ENCODE measurements at regions not wholly inside any gene's neighbourhood (a gene's known extent, or its start where the extent isn't known, plus 50 kb on each side); places are given as distances from the start of the nearest gene placed in this dataset.

DNA sequence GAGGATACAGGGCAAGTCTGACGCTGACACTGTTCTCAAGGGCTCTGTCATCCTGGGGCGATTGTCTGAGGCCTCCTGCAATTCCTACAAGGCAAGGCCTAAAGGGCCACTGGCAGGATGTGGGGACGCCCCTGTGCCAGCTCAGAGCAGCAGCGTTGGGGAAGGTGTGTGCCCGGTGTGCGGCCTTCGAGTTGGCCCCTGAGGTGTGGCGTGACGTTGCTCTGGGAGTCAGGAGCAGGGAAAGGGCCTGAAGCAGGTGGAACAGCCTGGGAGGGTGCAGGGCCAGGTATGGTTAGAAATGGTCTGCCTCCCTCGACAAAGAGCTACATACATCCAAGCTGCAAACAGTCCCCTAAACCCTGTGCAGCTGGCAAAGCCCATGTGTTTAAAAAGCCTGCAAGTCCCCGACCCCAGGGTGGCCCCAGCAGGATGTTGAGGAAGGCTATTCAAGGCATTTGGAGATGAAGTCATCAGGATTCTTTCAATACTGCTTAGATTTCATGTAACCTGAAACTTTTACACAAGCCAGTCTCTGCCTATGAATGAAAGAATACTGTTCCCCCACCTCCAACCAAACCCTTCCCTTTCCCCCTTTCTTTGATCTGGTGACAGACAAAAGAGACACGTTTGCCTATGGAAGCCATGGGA lies 142.5 kb upstream of the TNS3 start:
- no peak for DNase-seq

DNA sequence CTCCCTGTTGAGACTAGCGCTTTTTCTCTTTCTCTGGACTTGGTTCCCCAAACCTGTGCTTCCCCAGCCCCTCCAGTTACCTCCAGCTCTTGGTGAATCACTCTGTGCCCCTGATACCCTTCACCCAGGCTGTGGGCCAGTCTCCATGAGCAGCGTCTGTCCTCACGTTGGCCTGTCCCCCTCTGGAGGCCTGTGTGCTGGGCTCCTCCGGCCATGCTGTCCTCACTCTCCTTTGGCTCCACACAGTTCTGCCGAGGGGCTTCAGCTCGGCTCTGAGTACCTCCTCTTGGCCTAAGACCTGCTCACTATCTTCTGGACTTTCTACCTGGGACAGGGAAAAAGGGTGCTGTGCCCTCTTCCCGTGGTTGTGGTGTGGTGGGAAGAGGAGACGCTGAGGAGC lies 140.2 kb upstream of the TNS3 start:
- DNase-seq = no peak

DNA sequence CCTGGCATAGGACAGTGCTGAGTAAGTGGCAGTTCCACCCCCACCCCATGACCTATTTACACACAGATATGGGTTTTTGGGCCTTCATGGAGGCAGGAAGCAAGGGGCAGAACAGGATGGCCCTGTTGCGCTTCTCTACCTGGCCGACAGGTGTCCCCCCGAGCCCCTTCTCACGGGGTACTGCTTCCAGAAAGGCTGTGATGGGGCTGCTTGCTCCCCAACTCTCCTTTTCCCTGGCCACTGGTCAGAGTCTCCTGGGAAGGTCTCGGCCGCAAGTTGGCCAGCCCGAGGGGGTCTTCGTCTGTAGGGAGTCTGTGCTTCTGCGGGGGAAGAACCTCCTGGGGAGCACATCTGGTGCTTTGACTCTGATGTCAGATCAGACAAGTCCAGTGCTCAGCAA lies 139.8 kb upstream of the TNS3 start:
- DNase-seq = no peak

DNA sequence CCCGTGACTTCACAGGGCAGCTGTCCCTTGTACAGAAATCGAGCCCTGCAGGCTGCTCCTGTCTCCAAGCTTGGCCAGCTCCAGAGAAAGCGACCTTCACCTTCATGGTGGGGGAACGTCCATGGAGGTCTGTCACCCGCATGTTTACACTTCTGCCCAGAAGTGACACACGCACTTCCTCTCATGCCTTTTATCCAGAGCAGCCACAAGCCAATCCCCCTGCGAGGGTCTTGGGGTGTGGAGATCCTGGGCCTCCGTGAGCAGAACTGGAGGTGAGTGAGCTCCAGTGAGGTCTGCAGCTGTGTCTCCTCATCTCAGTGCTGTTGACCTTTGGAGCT lies 139.0 kb upstream of the TNS3 start:
- no peak for DNase-seq

DNA sequence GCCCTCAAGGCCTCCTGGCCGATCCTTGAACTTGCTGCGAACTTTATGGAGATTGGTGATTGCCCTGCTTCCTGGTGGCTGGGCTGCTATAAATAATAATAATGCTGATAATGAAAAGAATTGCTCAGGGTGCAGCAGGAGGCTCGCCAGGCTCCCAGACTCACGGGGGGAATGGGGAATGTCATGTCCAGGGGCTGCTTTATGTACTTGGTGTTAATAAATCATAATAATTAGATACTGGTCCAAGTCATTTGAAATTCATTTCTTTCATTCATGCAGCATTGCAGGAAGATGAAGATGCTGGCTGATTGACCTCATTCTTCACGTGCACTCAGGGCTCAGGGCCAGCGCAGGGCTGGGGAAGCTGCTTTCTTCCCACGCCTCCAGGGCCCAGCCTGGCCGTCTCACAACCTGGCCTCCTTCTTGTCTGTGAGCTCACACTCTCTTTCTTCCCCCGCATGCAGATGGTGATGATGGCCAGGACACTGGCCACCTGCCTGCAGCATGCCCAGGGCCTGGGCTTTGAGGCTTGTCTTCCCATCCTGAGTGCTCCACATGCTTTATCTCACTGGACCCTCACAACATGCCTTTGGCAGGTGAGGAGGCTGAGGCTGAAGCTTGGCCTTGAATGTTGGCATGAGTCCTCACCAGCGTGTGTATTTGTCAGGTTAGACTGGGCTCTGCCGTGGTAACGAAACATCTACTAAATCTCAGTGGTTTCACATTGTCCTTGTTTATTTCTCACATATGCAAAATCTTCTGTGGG lies 138.4 kb upstream of the TNS3 start:
- DNase-seq = no peak

DNA sequence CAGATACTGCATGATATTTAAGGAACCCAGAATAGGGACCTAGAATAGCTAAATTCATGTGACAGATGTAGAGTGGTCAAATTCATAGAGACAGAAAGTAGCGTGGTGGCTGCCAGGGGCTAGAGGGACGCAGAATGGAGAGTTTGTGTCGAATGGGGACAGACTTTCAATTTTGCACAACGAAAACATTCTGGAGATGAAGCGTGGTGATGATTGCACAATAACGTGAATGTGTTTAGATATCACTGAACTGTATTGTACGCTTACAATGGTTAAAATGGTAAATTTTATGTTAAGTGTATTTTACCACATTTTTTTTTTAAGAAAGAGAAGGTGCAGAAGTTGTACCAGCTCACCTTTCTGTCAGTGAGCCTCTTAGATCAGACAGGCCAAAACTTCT lies 137.8 kb upstream of the TNS3 start:
- no peak for DNase-seq

DNA sequence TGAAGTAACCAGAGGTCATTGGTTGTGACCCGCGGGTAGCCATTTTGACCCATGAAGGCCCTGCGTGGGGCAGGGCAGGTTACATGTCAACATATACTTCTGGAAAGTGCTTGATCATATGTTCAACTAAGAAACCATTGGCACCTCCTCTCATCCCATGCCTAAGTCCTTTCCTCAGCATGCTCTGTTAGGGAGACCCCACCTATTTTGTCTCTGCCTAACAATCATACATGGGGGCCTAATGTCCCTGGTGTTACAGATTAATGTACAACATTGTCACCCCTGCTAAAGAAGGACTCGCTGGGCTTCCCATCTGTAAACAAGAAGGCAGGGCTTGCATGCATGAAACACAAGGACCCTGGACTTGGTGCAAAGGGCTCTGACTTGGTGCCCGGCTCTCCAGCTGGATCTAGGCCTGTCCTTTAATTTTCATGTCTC lies 133.7 kb upstream of the TNS3 start:
- no peak for DNase-seq

DNA sequence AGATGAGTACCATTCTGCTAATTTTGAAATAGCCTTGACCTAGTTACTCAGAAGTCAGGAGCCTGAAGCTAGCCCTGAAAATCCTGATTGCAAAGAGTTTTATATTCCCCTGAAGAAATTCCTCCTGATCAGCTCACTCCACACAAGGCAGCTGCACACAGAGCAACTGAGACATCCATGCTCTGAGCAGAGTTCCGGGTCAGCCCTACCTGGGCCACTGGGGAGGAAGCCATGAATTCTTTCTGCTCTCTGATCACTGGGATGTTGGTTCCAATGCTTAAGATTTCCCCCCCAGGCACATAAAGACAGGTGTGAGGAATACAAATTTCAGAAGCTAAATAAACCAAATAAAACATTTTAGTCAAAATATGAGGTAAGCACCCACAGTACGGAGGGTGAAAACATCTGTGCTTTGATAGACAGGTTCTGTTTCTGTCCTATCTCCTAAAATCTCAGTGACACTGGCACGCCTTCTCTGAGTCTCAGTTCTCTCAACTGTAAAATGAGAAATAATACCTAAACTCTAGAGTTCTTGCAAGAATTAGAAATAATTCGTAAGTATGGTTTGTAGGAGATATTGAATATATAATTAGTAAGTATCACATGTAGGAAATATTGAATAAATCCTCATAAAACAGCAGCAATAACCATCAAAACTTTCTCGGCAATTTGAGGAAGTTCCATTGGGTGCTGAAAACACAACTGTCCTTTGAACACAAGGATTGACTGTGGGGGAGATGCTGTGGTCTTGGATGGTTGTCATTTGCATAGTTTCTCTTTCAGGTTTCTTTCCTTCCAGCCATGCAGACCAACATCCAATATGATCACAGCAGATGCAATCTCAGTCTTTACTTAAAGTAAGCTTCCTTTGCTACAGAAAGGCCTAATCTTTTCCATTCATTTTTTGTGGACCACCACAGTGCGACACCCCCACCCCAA lies 133.0 kb upstream of the TNS3 start:
- no peak for DNase-seq

DNA sequence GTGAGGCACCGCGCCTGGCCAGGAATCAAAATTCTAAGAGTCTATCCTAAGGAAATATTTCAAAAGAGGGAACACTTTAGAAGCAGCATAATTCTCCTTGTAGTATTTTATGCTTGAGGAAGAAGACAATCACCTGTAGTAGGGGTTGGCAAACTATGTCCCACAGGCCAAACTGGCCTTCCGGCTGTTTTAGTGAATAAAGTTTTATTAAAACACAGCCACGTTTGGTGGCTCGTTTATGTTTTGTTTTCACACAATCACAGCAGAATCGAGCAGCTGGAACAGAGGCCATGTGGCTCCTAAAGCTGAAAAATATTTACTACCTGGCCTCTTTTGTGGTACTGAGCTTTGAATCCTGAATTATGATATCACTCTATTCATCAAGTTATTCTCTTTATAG lies 131.7 kb upstream of the TNS3 start:
- no peak for DNase-seq

DNA sequence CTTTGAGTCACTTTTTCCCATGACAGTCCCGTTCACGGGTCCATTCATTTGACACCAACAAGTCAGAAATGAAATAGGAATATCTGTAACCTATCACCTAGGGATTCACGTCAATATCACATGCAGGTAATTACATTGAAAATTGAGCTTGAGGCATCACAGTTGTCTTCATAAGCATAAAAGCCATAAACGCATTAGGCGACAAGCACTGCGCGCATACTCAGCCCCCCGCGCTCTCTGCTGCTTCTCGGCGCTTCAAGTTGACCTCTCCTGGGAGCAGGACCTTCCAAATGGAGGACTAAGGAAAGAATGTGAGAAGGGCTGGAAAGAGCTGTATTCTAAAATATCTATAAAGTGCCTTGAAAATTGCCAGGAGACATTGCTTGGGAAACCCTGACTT lies 130.5 kb upstream of the TNS3 start:
- no peak for DNase-seq

DNA sequence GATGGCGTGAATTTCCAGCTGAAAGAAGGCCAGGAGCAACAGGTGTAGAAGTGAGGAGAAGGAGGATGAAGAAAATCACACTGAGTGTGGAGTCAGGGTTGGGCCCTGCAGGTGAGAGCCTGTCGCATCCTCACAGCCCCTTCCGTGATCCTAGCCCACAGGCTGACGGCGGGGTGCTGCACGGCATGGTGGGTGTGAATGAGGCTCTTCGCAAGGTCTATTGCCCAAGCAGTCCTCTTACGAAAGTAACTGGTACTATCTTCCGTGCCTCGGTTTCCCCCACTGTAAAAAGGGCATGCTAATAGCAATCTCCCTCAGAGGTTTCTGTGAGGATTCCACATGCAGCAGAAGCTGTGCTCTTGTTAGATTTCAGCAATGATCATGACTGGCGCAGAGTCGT lies 129.9 kb upstream of the TNS3 start:
- no peak for DNase-seq

DNA sequence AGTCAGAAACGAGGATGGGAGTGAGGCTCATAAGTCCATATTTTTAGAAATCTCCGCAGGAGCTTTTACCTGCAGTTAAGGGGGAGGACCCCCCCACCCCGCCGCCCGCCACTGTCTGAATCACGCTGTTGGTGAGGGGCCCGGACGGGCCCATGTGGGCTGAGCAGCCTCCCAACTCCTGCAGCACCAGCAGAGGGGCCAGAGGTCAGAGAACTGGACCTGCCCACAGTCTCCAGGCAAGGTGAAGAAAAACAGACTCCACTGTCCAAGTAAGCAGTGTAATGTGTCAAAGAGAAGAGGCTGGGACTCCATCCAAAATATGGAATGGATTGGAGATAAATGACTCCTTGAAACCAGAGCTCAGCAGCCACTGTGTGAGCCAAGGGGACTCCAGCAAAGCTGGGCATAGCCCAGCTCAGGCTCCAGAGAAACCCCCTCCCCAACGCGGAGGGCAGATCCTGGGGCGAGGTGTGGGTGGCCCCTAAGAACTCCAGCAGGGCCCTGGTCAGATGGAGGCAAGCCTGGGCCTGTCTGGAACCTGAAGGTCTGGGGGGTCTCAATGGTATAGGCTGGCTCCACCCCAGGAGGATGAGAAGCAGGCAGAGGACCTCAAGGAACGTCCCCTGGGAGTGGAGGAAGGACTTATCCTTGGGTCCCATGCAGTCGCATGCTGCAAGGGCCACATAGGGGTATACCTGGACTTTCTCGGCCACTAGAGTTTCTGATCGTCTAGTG lies 128.5 kb upstream of the TNS3 start:
- DNase-seq = no peak

DNA sequence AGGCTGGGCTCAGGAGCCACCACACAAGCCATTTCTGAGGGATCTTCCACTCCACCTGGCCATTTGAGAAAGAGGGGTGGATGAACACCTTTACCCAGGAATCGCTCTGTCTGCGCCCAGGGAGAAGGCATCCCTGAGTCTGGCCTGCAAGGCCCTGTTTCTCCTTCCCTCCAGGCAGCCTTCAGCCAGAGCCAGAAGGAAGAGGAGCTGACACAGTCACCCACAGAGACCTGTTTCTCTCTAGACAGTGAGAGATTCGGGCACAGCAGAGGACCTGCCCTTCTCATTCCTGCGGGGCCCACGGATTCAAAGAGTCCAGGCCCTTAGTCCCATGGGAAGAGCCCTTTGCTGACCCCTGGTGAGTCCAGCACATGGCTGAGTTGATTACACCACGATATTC lies 127.5 kb upstream of the TNS3 start:
- DNase-seq = no peak

DNA sequence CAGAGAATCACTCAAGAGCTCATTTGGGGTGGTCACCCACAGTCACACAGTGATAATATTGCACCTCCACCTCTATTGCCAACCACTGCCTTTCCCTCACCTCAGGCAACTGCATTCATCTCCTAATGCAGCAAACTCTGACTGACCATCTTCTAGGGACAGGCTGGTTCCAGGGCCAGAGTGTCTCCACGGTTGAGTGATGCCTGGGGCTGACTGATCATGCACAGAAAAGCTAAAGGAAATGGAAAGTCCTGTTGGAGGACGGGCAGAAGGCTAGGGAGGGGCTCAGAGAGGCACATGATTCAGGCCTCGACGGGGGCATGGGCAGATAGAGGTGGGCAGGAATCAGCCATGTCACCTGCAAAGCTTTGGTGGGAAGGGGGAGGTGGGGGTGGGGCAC lies 127.1 kb upstream of the TNS3 start:
- no peak for DNase-seq

DNA sequence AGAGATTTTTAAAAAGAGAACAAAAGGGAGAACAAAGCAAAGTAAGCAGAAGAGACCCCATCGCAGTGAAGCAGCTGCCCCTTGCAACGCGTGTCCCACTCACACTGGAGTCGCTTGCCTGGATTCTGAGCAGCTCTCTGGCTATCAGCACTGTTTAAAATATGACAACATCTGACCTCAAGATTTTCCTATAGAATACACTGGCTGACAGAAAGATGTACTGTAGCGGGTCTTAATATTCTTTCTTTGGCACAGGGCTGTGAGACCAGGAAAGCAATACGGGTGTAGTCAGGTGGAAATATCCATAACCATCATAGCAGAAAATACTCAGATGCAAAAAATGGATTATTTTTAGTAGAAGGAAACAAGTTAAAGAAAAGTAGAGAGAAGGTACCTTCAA lies 125.7 kb upstream of the TNS3 start:
- DNase-seq = no peak

DNA sequence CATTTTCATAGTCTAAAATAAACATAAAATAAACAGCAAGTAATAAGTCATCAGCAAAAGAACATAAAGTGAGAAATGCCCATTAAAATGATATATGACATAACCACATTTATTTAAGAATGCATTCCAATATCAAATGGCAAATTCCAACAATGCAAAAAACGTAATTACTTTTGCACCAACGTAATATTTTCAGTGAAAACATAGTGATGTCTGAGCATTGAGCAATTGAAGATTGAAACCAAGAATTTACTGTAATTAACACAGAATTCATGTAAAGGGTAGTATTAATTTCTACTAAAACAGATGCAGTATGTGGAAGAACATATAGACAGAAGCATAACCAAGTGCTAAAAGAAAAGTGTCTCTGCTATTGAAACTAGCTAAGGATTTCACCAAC lies 123.0 kb upstream of the TNS3 start:
- no peak for DNase-seq

DNA sequence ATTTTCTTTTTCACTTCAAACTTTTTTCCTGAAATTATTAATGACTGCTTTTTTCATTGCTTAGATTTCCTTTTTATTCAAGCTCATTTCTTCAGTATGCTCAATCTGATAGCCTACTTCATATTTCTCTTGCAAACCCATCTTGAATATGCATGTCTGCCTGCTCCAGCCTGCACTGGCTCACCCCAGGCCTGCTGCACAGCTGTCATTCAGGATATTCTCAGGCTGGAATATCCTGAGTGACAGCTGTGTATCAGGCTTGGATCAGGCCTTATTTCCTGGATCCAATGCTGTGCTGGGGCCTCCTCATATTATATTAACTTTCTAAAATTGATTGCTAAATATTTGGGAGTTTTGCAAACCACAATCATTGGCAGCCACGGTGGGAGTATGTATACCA lies 120.2 kb upstream of the TNS3 start:
- no peak for DNase-seq

DNA sequence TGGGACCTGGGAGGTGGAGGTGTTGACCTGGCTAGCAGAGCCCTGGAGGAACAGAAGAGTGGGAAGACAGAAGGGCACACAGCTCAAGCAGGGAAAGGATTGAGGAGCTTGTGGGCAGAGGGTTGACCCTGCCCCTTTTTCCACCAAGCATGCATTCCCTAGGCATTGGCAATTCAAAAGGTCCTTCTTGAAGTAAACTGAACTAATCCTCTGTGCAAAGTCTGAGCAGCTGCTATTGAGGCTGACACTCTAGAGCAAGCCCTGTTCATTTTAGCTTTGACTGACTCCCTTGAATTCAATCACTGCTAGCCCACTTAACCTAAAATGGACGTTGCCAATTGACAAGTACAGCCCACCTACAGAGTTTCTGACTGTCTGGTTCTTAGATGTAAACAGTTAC lies 116.5 kb upstream of the TNS3 start:
- DNase-seq = no peak

DNA sequence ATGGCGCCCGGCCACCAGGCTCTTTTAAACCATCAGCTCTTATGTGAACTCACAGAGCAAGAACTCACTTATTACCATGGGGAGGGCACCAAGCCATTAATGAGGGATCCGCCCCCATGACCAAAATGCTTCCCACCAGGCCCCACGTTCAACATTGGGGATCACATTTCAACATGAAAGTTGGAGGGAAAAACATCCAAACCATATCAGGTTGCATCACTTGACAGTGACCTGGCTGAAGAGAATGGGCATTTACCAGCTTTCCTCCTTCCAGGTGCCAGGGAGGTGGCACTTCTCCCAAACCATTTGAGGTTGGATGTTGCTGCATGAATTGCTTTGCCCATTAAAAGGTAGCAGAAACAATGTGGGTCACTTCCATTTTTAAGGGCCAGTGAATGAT lies 115.6 kb upstream of the TNS3 start:
- DNase-seq = no peak

DNA sequence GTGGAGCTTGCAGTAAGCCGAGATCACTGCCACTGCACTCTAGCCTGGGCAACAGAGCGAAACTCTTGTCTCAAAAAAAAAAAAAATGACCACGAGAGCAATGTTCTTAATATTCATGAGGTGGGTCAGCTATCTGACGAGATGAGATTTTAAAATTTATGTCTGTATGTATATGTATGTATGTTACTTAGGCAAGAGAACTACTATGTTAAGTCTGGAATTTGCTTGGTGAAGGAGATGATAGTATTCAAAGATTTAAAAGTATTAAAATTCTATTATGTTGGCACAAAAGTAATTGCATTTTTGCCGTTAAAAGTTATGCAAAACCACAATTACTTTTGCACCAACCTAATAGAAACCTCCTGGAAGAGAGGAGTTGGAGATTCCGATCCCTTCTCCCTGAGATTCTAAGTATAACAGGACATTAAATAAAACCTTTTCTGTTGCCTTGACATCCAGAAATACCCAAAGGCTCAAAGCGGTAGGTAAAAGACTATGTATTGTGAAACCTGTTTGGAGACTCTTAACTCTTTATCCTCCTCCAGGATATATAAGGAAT lies 114.3 kb upstream of the TNS3 start:
- DNase-seq = no peak

DNA sequence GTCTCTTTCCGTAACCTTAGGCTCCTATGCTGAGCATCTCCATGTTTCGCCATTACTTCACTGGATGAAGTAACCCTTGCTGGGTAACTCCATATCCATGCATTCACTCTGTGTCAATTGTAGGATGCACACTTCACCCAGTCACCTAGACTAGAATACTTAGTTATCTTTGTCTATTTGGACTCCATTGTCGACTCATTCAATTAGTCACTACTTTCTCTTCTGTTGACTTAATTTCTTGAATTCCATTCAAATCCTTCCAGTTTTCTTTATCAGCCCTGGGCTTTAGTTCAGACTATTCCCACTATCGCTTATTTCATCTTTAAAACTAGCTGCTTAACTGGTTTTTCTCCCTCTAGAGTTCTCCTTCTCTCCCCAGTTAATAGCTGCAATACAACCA lies 111.3 kb upstream of the TNS3 start:
- no peak for DNase-seq

DNA sequence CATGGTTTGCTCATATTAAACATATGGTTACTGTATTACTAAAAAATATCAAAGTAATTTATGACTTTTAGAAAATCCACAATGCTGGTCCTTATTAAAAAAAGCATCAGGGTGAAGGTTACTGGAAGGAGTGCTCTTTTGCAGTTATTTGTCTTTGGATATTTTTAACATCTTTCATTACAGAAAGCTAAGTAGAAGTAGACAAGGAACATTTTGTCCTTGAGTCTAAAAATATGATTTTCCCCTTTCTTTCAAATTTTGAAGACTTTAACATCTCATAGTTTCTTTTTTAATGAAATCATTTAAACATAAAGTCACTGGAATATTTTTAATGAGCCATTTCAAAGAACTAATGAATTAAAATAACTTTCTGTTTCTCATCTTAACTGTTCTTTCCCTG lies 110.1 kb upstream of the TNS3 start:
- DNase-seq = no peak

All from NCI-H1105 (cell line).